NCI-H2196 treated with DMSO at 0.1 percent for 48 hours (cell line): ENCODE measurements at regions not wholly inside any gene's neighbourhood (a gene's known extent, or its start where the extent isn't known, plus 50 kb on each side); places are given as distances from the start of the nearest gene placed in this dataset.
"Not testable (repeated sequence)": the region's sequence is repeated elsewhere in the genome, so short reads cannot be mapped to it uniquely, and the experiment has no call there.

Source experiments
- DNase-seq: peaks from one replicate; lab custom pipeline; 2025; ENCODE audit not compliant: unreplicated experiment; lab: John Stamatoyannopoulos, UW

GRCh38 chr11:82536706-82537105, 197.0 kb downstream of the FAM181B start:
- DNase-seq, result no peak

GRCh38 chr11:82533628-82534327, 199.9 kb downstream of the FAM181B start:
- no peak for DNase-seq

DNA sequence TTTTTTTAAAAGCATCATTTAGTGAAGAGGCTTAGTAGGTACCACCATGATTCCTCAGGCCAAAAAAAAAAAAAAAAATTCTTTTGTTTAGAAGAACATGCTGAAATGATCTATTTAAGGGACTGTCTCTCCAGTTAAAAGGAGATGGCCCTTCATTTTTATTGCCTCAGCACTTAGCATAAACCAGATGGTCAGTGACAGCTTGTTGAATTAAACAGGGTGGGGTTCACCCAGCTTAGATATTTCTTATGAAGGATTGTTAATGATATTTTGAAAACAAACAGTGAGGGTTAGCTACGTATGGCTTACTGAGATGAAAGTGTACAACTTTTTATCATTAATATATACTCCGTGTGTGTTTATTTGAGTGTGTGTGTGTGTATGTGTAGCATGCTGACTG, 203.7 kb downstream of the FAM181B start:
- DNase-seq, result no peak

GRCh38 chr11:82527081-82527584, 206.5 kb downstream of the FAM181B start:
- no peak for DNase-seq

GRCh38 chr11:82523141-82523540, 210.5 kb downstream of the FAM181B start:
- DNase-seq, result no peak

DNA sequence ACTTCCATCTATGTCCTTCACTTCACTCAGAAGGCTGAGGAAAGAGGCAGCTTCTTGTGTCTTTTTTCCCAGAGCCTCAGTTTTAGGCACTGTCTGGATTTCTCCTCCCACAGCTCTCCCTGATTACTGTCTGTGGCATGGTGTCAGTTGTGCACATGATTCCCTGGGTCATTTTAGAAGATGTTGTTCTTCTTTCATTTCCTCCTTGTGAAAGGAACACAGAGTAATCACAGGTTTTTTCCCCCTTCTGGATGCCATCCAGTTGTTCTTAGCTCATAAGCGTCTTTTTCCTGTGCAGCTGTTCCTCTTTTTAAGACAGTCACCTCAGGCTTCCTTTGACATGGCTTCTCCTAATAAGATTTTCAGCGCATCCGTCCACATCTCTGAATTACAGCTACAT, 212.2 kb downstream of the FAM181B start:
- DNase-seq, result no peak

GRCh38 chr11:82507288-82507687, 226.4 kb downstream of the FAM181B start:
- no peak for DNase-seq

DNA sequence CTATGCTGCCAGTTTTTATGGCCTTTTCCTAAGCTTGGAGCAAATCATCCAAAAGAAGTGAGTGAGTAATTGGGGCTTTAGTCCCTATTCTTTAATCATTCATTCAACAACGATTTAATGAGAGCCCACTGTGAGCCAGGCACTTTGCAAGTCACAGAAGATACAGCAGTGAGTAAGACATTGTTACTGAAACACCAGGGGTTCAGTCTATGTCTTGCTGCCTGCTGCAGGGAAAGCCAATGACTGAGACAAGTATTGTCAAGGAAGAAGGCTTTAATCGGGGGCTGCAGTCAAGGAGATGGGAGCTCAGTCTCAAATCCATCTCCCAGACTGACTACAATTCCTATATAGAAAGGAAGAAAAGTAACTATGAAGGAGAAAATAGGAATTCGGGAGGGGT, 228.3 kb downstream of the FAM181B start:
- DNase-seq, result no peak

DNA sequence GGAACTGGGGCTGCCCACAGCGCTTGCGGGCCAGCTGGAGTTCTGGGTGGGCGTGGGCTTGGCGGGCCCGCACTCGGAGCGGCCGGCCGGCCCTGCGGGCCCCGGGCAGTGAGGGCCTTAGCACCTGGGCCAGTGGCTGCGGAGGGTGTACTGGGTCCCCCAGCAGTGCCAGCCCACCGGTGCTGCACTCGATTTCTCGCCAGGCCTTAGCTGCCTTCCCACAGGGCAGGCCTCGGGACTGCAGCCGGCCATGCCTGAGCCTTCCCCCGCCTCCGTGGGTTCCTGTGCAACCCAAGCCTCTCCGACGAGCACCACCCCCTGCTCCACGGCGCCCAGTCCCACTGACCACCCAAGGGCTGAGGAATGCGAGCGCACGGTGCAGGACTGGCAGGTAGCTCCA, 232.5 kb downstream of the FAM181B start:
- DNase-seq, result not testable (repeated sequence)

- no peak for DNase-seq
Observed at GRCh38 chr11:82494988-82495432, 238.7 kb downstream of the FAM181B start.

DNA sequence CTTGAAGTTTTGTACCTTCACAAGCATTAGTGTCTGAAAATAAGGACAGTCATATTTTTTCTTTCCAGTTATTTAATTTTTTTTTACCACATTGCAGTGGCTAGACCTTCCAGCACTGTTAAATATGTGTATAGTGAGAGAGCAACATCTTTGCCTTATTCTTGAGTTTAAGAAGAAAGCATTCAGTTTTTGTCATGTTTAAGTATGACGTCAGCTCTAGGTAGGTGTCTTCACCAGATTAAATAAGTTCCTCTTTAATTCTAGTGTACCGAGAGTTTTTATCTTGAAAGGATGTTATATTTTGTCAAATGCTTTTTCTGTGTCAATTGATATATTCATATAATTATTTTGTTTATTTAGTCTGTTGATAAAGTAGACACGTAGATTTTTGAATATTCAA, 258.8 kb downstream of the FAM181B start:
- DNase-seq, result no peak

GRCh38 chr11:82465481-82465880, 268.2 kb downstream of the FAM181B start:
- DNase-seq, result no peak

DNA sequence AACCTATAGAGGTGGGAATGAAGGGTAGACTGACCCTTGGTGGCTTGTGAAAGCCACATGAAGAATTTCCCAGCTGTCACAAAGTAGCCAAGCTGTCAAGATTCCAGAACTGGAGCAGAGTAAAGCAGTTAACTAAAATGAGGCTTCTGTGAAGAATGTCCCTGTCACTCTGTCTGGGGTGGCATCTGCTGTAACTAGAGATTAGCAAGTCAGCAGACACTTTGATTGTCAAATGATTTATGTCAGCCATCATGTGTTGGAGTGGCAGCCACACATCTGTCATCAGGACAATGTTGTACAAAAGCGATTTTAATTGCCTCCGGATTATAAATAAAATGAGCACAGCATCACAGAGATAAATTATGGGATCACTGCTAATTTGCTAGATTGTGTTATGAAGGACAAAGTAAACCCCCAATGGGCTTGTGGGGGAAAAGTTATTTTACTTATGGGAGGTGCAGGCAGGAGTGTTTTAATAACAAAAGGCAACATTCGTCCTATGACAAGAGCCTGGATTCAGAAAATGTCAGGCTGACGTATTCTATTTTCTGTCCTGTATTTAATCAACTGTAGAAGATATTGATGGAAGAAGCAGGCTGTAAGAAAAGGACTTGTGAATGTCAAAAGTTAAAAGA, 270.9 kb downstream of the FAM181B start:
- DNase-seq, result no peak

DNA sequence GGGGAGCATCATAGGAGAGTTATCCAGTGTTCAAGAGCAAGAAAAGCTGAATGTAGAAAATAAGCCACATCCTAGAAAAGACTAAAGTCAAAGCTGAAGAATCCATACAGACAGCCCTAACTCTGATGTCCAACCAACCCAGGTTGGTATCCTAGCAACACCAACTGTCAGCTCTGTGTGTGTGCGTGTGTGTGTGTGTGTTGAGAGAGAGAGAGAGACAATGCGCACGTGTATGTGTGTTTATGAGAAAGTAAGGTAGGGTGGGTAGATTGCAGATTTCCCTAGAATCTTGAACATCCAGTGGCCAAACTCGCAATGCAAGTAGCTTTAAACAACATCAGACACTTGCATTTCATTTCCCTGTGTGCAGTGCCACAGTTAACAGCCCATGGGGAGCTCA, 274.9 kb downstream of the FAM181B start:
- no peak for DNase-seq

GRCh38 chr11:82458147-82458546, 275.5 kb downstream of the FAM181B start:
- DNase-seq, result no peak

DNA sequence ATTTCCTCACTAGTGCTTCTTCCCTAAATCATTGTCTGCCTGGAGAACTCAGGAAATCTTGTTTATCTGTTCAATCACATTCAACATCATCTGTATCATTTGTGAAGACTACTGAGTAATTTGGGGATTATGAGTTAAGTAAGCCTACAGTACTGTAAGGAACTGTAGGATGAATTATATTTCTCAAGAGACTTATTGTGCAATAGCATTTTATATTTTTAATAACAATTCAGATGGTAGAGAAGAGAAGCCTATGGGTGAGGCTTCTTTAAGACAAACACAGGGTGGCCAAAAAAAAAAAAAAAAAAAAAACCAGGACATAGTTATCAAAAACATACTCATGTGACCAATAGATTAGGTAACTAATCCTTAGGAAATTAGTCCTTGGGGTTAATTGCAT, 282.7 kb downstream of the FAM181B start:
- DNase-seq, result no peak

DNA sequence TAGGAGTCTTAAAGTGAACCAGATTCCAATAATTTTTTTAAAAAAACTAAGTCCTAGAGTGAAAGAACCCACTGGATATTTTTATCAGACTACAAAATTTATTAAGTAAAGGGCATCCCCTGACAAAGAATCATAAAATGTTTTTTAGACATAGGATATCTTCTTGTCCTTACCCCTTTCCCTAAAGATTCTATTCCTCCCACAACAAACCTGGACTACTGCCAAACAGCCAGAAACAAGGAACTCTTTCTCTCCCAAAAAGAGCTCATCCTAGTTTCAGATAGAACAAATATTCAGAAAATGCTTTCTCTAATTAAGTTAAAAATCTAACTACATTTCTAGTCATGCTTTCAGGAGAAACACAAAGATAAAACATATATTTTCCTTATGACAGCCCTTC, 327.1 kb downstream of the FAM181B start:
- no peak for DNase-seq

DNA sequence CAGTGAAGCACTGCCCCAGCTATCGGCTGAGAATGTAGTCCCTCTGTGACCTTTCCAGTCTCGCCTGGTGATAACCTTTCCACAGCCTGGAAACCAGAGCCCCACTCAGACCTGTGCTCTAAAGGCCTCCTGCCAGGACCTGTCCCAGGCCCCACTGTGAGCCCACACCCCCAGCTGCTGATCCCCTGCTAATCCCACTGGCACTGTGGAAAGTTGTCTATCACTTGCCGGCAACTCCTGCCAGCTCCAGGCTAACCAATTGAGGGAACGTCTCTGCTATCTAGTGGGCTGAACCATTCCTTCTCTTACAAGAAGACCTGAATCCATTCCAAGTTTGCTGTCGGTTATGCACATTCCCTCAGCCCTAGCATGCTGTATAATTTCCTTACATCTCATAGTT, 328.2 kb downstream of the FAM181B start:
- DNase-seq, result no peak

GRCh38 chr11:82404981-82405380, 328.7 kb downstream of the FAM181B start:
- DNase-seq, result no peak

DNA sequence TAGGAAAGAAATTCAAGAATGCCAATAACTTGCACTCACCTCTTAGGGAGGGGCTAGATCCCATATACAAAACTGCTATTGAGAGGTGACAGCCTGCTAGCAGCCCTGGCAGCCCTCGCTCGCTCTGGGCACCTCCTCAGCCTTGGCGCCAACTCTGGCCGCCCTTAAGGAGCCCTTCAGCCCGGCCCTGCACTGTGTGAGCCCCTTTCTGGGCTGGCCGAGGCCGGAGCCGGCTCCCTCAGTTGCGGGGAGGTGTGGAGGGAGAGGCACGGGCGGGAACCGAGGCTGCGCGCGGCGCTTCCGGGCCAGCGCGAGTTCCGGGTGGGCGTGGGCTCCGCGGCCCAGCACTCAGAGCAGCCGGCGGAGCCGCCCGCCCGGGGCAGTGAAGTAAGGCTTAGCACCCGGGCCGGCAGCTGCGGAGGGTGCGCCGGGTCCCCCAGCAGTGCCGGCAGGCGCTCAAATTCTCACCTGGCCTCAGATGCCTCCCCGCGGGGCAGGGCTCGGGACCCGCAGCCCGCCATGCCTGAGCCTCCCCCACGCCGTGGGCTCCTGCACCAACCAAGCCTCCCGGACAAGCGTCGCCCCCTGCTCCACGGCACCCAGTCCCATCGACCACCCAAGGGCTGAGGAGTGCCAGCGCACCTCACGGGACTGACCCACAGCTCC, 329.9 kb downstream of the FAM181B start:
- DNase-seq, result no peak

GRCh38 chr11:82398300-82398815, 335.3 kb downstream of the FAM181B start:
- DNase-seq, result no peak

DNA sequence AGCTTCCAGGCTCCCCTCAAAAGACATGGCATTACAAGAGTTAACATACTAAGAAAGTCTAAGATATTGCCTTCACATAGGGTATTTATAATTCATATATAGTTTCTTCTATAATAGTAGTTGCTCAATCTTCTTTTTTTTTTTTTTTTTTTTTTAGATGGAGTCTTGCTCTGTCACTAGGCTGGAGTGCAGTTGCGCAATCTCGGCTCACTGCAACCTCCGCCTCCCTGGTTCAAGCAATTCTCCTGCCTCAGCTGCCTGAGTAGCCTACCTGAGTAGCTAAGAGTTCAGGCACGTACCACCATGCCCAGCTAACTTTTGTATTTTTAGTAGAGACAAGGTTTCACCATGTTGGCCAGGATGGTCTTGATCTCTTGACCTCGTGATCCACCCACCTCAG, 337.0 kb downstream of the FAM181B start:
- not testable (repeated sequence) for DNase-seq
